AG04449 (cell line): ENCODE measurements at regions not wholly inside any gene's neighbourhood (a gene's known extent, or its start where the extent isn't known, plus 50 kb on each side); places are given as distances from the start of the nearest gene placed in this dataset.

Source experiments
- CTCF ChIA-PET: fragments of 350-600 bp; formaldehyde crosslinking; extraction: SDS; loops from one replicate; lab custom pipeline; 2021; ENCODE audit warnings: antibody characterized with exemption; lab: Yijun Ruan, JAX
- POLR2A ChIA-PET: fragments of 400-600, 350-600 bp; formaldehyde crosslinking; extraction: SDS; loops from one replicate; lab custom pipeline; 2020; ENCODE audit warnings: antibody characterized with exemption, inconsistent platforms; lab: Yijun Ruan, JAX
- DNase-seq: peaks from one replicate; pipeline ENCODE4 v3.0.0-alpha.2; 2010; ENCODE audit warnings: low read depth, low spot score
- H3K4me3 ChIP-seq: 2 replicates; pipeline ENCODE4 v1.5.1; 2011; ENCODE audit warnings: low read depth, mild to moderate bottlenecking, control low read depth, low read length
- TF ChIP-seq, protein P1 (sequence below): IDR thresholded peaks from one replicate; pipeline ENCODE4 v1.5.1; 2011; ENCODE audit warnings: mild to moderate bottlenecking, moderate library complexity, low read length, control low read depth, inconsistent platforms; ENCODE audit not compliant: insufficient read depth; ENCODE audit errors: missing control alignments

DNA sequence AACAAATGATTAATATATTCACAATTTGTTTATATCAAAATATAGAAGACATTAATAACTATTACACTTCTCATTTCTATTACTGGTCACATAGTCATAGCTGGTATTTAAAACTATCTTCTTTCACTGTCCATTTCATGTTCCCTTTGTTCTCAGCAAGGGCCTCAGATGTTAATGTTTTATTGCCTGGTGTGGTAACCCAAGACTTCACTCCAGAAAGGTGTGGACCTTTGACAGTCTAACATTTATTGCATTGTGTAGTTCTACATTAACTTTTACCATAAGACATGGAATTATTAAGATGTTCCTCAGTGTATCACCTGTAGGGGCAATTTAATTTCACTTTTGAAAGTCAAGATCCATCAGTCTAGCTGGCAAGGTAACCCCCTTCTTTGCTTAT lies 691.3 kb downstream of the SQOR start:
- TF ChIP-seq, protein P1, sequence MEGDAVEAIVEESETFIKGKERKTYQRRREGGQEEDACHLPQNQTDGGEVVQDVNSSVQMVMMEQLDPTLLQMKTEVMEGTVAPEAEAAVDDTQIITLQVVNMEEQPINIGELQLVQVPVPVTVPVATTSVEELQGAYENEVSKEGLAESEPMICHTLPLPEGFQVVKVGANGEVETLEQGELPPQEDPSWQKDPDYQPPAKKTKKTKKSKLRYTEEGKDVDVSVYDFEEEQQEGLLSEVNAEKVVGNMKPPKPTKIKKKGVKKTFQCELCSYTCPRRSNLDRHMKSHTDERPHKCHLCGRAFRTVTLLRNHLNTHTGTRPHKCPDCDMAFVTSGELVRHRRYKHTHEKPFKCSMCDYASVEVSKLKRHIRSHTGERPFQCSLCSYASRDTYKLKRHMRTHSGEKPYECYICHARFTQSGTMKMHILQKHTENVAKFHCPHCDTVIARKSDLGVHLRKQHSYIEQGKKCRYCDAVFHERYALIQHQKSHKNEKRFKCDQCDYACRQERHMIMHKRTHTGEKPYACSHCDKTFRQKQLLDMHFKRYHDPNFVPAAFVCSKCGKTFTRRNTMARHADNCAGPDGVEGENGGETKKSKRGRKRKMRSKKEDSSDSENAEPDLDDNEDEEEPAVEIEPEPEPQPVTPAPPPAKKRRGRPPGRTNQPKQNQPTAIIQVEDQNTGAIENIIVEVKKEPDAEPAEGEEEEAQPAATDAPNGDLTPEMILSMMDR = no peak
- no peak overlapping the region for H3K4me3 ChIP-seq
- ChIA-PET POLR2A (no interaction called here), CTCF (interaction anchor here (0.9 to 1.4 kb wide), 2 partner anchors 13 to 16 kb away, joined by 3 read pairs; no protein-coding TSS in a partner anchor)
- DNase-seq = no peak

DNA sequence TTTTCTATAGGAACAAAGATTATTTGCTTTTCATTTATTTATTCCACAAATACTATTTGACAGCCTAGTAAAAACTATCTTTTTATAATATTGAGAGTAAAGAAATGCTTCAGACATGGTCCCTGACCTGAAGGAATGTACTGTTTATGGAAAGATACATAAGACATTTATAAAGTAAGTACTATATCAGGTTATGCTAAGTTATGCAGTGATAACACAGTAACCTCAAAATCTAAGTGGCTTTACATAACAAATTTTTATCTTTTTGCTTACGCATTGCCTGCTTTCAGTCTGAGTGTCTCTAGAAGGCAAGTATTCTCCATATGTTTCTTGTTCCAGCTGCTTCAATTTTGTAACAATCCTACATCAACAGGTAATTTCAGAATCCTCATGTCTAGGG lies 694.0 kb downstream of the SQOR start:
- TF ChIP-seq, protein P1 = no peak
- CTCF ChIA-PET = interaction anchor here (1.5 kb wide), 1 partner anchor 17 kb away, joined by 5 read pairs; no protein-coding TSS in a partner anchor
- no peak overlapping the region for H3K4me3 ChIP-seq
- POLR2A ChIA-PET = no interaction called here
- no peak for DNase-seq

DNA sequence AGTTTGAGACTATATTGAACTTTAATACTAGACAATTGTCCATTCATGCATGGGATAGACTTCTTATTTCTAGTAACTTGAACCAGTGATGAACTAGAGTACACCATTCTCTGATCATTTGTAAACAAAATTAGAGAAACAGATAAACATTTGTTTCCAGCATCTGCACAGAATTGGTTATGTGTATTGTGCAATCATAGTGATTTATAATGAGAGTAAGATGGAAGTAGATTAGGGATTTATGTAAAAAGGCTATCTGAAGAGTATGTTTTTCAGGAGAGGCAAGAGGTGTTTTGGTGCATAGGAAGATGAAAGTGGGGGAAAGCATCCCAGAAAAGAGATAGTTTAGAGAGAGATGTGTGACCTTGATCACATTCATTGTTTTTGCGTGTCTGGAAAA lies 695.0 kb downstream of the SQOR start:
- POLR2A ChIA-PET = no interaction called here
- TF ChIP-seq, protein P1 = no peak
- H3K4me3 ChIP-seq = no peak overlapping the region
- DNase-seq = no peak
- CTCF ChIA-PET = no interaction called here

DNA sequence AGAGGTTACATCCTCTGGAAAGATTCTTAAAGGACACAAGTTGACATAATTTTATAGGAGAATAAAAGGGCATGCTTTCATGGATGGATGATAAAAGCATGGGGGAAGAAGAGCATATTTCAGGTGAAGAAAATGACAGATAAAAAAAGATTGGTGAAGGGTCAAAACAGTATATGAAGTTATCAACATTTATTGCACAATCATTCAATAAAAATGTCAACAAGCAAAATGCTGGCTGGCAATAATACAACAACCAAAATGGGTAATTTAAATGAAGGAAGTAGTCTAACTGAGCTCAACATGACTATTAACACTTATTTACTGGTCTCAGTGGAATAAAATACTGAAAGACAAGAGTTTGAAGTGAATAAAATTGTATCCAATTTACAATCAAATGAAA lies 696.7 kb downstream of the SQOR start:
- no peak overlapping the region for H3K4me3 ChIP-seq
- CTCF ChIA-PET = no interaction called here
- TF ChIP-seq, protein P1 = no peak
- DNase-seq = no peak
- POLR2A ChIA-PET = no interaction called here

DNA sequence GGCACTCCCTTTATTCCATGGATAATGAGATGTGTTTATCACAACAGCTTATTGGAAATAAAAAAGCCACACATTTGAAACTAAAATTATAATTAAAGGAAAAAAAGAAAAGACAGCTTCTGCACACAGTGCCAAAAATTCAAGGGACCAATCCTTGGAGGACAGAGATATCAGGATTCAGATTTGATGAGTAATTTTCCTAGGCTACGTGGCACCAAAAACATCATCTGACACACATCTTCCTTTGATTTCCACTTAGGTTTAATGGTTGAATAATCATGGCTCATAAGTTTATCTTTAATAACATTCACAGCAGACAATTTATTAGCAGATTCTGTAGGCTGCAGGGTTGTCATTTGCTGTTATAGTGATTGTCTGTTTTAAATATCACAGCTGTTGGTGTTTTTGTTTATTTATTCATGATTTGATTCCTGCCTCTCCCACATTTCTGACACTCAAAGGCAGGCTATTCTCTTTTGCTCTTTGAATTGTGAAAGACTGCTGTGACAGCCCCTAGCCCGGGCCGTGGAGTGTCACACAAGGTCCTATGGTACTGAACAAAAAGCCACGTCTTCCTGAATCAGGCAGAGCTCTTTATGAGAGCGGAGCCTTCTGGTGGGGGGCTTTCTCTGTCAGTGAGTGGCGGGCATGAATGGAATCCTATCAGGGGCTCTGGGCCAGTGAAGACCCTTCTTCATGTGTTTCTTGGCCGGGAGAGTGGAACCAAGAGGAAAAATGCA lies 708.5 kb downstream of the SQOR start:
- TF ChIP-seq, protein P1 = no peak
- H3K4me3 ChIP-seq = no peak overlapping the region
- DNase-seq = no peak
- ChIA-PET CTCF (no interaction called here), POLR2A (no interaction called here)

DNA sequence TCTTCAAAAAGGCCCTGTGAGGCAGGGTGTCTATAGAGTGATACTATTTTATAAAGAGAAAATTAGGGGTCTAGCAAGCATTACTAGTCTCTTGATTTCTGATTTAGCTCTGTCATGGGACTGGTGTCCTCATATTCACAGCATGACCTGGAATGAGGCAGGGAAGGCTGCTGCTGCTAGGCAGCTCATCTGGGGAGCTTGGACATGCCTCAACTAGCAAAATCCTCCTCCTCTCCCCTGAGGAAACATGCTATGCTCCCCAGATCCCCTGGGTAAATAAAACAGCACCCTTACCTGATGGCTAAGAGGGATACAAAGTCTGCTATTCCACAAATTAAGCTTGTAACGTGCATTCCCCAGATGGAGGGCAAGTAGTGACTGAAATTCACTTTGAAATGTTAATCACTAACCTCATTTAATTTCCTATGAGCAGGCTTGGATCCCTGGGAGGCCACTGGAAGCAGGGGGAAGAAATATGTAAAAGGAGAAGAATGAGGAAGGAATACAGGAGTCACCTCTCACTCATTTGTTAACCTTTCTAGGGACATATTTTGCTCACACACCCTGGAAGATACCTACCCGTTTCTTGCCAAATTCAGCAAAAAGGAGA lies 709.4 kb downstream of the SQOR start:
- DNase-seq = no peak
- POLR2A ChIA-PET = no interaction called here
- TF ChIP-seq, protein P1 = no peak
- H3K4me3 ChIP-seq = no peak overlapping the region
- CTCF ChIA-PET = no interaction called here
